GM18508 (cell line): ENCODE measurements at regions not wholly inside any gene's neighbourhood (a gene's known extent, or its start where the extent isn't known, plus 50 kb on each side); places are given as distances from the start of the nearest gene placed in this dataset.

ENCODE experiments used
- ATAC-seq: cut with Tn5 transposase; IDR thresholded peaks from one replicate; pipeline ENCODE4 v1.9.1; 2021; ENCODE audit warnings: moderate number of reproducible peaks; ENCODE audit not compliant: insufficient read depth, unreplicated experiment

DNA sequence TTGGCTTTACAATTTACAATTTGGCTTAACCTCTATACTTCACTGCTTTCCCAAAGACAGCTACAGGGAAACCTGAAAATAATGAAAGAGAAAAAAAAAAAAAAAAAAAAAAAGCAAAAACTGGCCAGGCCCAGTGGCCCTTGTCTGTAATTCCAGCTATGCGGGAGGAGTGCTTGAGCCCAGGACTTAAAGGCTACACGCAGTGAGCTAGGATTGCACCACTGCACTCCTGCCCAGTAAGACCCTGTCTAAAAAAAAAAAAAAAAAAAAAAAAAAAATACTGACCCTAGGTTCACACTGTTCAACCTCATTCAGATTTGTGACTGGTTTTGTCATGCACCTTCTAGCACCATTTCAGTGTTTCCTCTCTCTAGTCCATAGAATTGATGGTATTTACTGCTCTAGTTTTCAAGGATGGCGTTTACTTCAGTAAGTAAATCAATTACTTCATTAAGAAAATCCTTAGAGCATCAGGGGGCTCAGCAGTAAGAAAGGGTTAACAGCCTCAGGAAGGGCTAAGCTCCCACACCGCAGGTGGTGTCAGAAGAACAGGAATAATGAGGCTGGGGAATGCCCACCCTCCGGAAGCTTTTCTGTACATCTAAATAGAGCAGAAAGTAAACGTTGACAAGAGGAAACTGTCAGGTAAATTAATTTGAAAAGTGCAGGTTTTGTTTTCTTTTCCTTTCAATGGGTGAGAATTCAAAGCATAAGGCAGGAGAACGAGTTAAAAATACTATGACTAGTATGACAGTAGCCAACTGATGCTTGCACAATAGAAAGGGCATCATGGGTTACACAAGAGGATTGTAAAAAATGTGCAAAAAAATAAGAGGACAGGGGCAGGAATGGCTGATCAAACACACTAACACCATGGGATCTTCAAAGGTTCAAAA lies 115.0 kb upstream of the MDM1 start:
- no peak for ATAC-seq

DNA sequence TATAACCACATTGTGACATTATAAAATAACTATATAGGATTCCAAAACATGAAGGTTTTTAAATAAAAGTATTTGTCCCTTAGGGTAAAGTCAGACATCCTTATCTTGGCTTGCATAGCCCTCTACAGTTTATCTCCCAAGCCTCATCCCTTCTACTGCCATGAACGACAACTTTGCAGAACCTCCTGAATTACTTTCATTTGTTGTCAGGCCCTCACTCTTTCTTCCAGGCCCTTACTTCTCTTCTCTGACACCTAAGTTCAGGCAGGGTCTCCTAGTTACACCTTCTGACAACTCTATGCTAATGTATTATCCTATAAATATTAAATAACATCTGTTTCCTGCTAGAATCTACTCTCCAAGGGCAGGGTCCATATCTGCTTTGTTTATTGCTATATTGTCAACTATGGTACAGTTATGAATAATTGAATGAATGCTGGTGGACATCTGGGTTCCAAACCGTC lies 115.7 kb upstream of the MDM1 start:
- no peak for ATAC-seq

DNA sequence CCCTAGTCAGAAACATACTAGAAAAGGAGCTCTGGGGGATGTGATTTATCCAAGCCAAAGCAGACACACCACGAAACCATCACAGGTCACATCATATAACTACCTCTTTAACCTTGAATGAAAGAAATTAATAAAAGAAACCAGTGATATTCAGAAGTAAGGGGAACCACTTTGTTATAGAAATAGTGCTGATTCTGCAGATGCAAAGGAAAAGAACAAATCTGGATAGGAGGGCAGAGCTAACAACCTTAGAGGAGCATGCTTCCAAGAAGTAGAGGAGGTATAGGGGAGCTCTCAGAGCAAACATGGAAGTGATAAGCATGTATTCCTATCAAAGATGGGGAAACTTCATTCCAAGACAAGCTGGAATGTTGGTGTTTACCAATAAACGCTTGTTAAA lies 117.0 kb upstream of the MDM1 start:
- no peak for ATAC-seq

DNA sequence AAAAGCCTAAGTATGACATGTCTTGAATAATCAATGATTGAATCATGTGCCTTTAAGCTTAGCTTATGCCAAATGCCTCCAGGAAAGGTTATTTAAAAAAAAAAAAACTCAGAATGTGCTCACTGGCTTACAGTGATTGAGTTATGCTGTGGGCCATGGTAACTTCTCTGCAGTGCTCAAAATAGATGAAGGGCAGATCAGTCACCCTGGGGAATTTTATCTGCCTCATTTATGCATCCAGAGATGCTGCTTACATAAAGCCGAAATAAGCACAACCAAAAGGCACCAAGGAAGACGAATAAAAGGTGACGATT lies 118.7 kb upstream of the MDM1 start:
- no peak for ATAC-seq

DNA sequence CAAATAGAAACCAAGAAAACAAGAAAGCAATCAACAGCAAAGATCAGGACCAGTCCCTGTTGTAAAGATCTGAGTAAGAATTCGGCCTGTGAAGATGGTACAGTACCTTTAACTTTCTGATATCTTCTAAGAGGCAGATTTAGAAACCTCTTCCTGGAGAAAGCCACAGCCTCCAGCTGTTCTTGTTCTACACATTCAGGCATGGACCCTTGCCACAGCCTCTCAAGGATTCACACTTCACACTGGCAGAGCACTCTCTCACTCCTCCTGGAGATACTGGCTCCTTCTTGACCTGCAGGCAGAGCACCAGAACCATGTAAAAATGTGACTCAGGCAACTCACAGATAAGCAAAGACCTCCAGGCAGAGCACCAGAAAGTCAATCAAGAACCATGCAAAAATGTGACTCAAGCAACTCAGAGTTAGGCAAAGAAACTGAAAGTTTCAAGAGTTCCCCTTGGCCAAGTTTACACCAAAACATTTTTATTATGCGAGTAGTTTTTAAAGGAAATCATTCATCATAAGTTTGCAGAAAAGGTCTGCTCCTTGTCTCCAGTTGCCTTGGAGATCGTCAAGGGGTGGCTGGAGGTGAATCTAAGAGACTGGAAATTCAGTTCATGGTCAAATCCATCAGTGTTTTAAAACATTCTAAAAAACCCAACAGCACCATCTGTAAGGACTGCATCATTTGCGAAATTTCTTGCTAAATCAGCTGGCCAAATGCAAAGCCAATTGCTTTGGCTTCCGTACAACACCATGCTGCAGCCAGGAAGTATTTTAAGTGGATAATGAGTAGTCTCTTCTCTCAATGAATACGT lies 119.3 kb upstream of the MDM1 start:
- ATAC-seq, result peak; percentile 50

DNA sequence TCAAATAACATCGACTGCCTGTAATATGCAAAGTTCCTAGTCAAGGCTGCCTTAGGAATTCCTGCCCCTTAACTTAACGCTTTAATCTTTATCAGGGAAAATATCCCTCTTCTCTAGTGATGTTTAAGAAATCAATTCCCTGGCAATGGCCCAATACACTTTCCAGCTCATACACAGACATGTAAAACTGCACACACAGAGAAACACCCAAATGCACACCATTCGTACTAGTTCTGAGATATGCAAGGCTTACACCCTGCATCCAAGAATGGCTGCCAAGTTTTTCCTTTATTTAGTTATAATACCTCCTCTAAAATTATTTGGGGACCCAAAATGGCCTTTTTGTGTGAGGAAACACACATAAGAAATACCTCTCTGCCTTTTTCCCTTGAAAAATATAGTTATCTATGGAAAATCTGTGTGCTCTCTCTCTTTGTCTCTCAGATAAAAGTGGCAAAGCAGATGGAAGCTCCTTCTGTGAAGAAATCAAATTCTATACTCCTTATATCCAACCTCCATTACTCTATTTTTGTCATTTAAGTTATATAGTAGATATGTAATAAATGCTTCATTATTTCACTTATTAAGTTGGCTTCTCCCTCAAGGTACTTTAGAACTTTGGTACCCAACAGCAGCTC lies 120.0 kb upstream of the MDM1 start:
- no peak for ATAC-seq

DNA sequence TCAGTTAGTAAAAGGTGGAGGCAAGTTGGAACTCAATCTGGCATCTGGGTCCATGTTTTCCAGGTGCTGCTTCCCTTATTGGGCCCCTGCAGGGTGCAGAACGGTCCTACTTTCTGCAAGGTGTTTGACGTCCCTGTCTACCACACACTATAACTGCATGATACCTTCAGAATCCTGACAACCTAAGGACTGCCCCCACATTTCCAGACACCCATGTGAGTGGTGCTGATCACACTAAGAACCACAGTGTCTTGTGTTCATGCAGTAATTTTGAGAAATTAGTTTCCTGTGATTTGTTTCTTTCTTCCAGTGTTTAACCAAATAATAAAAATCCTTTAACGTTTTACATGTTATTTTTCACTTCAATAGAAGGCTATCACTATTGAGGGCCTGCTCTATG lies 121.1 kb upstream of the MDM1 start:
- ATAC-seq, result no peak

DNA sequence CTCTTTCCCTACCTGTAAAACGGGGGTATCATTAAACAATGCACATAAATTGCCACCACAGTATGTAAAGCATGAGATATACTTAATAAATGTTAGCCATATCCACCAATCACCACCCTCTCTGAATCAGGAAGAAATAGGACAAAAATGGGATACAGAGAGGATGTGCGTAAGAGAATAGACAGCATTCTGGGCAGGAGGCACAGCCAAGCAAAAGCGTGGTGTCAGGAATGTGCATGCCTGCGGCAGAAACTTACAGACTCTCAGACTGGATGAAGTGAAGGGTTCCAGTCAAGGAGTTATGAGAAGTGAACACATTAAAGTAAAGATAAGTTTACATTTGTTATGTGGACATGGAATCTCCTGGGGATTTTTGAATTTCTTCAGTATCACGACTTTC lies 121.7 kb upstream of the MDM1 start:
- no peak for ATAC-seq

DNA sequence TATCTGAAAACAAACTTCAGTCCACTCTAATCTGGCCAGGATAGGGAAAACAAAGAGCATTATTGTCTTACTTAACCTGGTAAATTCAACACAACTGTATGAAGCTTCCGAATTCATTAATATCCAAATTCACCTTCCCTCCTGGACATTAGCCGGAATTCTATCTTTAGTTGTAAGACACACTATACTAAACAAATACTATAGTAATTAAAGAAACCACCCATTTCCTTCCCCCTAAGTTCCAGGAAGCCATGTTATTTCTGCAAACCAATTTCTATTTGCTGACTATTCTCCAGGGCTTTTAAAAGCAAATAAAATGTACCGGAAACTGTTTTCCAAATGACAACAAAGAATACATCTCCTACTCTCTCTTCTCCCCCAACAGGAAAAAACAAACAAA lies 122.7 kb upstream of the MDM1 start:
- ATAC-seq, result no peak

DNA sequence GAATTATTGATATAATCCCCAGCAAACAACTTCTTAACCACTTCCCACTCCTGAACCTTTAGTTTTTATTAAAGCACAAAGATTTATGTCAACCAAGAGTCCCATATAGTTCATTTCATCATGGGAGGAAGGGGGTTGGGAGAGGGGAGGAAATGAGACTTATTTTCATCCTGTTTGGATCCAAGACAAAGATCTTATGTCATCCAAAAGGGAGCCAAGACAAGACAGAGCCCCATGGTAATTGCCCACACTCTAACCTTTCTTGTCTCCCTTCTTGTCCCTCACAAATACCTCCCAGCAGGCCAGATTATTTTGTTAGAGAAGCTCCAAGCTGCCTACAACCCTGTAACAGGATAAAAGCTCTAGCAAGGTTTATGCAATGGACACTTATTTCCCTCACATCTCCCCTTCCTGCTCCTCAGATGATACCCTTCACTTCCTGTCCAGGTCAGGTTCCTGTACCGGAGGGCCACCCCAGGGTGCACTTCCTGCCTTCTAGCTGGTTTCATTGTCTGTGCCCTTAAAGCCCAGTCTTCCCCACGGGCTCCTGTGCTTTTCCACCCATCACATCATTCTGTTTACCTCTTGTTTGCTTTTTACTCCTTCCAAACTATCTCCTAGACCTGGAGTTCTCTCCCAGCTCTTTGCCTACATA lies 123.7 kb upstream of the MDM1 start:
- no peak for ATAC-seq

DNA sequence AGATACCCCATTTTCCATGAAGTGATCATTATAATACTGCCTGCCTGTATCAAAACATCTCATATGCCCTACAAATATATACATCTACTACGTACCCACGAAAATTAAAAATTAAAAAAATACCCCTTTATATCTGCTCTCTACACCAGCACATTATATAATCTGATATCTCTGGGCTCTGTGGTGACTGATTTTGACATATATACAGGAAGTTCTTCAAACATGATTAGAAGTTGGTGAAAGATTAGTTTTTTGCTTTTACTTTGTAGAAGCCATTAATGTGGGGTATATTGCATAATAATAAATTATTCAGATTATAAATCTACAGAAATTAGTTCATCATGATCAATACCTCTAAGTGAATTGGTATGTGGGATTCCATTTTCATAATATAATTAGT lies 126.7 kb upstream of the MDM1 start:
- no peak for ATAC-seq

DNA sequence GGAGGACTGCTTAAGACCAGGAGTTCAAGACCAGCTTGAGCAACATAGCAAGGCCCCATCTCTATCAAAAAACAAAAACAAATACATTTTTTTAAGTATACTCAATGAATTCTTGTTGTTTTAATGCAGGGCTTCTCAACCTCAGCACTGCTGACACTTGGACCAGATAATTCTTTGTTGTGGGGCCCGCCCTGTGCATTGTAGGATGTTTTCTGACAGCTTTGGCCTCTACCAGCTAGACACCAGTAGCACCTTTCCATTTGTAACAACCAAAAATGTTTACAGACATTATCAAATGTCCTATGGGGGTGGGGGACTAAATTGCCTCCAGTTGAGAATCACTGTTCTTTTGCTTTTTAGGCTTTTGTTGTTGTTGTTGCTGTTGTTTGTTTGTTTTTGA lies 128.1 kb upstream of the MDM1 start:
- no peak for ATAC-seq

DNA sequence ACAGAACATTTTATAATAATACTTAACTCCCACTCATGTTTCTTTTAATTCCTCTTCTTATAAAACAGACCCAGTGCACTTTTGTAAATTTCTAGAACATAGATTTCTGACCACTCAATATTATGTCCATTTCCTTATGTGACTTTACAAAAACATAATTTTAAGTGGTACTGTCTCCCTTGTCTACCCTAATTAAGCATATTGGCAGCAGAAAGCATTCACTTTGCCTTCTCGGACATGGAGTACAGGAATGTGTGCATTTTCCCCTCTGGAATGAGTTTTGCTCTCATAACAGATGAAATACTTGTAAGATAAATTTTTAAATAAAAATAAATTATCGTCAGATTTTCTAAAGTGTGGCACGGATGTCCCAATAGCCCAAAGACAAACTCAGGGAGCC lies 129.5 kb upstream of the MDM1 start:
- no peak for ATAC-seq

DNA sequence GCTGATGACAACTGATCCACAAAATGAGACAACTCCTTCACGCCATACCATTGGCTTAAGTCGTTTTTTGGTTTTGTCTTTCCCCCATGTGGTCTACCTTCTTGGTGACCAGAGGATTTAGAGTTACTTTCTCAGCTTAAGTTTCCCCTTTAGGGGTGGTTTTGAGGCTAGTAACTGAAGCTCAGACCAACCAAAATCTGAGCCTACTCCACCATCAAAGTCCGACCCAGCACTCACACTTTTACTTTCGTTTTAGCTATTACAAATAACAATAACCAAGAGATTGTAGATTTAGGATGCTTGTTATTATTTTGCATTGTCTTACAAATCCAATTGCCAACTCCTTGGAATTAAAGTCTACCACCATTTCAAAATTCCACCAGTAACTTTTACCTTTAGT lies 130.6 kb upstream of the MDM1 start:
- no peak for ATAC-seq

DNA sequence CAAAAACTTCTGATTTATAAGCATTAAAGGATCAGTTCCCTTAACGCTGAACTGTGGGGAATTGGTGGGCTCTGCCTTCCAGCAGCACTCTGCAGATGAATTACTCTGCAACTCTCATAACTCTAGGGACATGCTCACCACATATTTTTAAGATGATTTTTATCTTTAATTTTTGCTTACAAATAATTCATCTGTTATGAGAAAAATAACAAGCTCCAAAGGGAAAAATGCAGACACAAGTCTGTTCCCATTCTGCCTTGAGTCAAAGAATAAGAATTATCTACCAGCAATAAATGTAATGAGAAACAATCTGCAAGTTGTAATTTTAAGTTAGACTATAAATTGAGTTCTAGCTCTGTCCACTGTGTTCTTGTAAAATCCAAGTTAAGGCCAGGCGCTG lies 133.1 kb upstream of the MDM1 start:
- ATAC-seq, result no peak

DNA sequence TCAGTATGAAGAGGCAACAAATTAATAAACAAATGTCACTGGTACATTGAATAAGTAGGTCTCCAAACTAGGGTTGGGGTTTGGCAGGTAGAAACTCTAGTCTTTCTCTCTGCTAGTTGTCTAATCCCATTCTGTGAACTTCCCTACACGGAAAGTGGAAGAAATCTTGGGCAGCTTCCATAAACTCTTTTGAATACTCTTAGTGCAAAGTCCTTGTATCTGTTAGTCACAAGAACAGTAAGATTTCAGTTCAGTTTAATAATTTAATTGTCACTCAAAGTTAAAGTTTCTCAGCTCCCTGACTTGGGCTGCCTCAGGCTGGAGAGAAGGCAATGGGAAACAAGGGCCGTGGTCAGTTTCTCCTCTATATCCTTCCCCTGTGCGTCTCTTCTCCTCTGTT lies 135.4 kb upstream of the MDM1 start:
- no peak for ATAC-seq

DNA sequence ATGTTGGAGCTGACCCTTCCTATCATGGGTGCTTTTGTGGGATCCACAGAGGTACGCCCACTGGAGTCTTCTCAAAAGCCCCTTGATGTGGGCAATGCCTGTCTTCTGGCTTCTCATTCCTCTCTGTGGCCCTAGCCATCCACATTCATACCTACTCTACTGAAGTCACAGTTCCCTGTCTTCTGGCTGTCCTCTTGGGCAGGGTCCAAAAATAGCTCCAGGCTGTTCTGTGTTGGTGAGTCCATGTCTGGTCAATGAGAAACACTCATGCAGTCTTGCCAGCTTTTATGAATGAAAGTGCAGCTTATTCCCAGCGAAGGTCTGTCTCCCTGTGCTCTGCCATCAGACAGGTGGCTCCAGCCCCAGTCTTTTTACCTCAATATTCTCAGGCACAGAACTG lies 135.9 kb upstream of the MDM1 start:
- ATAC-seq, result no peak

DNA sequence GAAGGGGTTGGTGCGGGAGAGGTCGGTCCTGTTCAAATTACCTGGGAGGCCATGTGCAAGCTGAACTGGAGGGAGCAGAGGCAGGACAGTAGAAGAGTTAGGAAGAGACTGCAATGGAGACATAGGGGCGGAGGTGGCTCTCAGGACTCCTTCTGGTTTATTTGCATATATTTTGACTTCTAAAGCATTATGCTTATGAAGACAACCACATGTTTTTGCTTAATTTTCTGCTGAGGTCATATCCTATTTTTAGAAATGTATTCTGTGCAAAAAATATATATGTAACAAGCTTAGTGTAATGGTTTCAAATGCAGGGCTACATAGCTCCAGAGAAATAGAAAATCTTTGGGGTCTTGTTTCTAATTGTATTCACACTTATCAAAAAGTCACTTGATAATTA lies 137.0 kb upstream of the MDM1 start:
- ATAC-seq, result no peak

DNA sequence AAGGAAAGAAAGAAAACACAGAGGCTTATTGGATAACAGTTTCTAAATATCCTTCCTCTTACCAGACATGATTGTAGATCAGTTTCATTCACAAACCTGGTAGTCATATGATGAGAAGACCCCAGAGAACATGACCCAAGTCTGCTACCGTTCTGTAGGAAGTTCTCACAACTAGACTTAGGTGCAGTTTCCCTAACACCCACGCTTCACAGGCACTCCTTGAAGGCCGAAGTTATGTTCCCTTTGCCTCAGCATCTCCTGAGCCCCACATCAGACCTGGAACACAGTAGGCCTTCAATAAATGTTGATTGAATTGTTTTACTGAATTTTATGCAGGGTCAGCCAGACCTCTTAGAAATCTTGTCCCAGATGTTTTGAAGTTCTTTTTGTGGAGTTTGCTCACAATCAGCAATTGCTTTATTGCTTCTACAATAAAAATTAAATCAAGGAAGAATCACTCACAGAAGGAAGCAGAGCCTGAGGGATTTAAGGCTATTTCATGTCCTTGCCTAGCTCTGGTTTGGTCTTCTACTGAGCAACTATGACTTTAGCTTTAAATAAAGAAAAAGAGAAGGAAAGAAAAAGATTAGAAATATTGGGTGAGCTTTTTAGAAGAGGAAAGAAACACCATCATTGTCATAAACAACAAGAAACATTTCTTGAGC lies 138.6 kb upstream of the MDM1 start:
- no peak for ATAC-seq

DNA sequence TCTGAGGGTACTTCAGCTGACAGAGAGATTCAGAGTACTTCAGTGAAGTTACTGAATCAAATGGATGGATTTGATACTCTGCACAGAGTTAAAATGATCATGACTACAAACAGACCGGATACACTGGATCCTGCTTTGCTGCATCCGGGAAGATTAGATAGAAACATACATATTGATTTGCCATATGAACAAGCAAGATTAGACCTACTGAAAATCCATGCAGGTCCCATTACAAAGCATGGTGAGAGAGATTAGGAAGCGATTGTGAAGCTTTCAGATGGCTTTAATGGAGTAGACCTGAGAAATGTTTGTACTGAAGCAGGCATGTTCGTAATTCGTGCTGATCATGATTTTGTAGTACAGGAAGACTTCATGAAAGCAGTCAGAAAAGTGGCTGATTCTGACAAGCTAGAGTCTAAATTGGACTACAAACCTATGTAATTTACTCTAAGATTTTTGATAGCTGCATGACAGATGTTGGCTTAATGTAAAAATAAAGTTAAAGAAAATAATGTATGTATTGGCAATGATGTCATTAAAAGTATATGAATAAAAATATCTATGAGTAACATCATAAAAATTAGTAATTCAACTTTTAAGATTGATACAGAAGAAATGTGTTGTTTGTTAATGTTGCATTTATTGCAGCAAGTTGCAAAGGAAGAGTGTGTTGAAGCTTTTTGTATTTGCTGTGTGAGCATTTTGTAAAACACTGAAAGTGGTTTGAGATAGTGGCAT lies 136.1 kb upstream of the RAP1B start:
- no peak for ATAC-seq
